ENCODE measurements at regions not wholly inside any gene's neighbourhood (a gene's known extent, or its start where the extent isn't known, plus 50 kb on each side); places are given as distances from the start of the nearest gene placed in this dataset.

DNA sequence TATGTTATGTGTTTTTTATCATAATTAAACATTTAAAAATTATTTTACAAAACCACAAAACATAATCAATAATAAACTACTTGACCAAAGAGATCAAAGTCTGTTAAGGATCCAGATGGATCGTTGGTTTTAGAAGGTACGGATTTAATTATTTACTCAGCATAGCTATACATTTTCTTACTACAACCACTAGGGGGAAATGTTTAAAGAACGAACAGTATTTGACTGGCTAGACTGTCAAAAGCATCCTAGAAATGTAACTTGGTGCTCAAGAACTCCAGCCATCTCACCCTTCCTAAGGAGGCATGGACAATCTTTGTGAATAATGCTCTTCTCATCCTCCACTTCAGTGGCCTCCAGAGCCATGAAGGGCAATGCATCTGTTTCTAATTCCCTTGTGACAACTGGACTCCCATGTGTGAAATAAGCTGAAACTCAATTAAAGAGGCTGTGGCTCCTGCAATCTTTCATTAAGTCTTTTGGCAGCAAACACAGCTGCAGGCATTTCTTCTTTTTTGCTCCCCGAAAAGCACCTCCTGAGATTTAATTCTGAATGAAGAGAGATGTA lies 94.7 kb upstream of the TUSC7 start:
- TF ChIP-seq POLR2A (IDR thresholded peaks at IDR 0.05; ENCODE audit: low read depth, low read length): no peak
- TF ChIP-seq TCF12 (IDR thresholded peaks at IDR 0.05; ENCODE audit: low read depth, low read length): no peak
- no peak for TF ChIP-seq SP1 (IDR thresholded peaks at IDR 0.05; ENCODE audit: low read depth, low read length)
- TF ChIP-seq CTCF (IDR thresholded peaks at IDR 0.05 in 2 of 3, conservative IDR thresholded peaks at IDR 0.05 in 1 of 3; ENCODE audit: control insufficient read depth in 2 of 3, extremely low read depth in 1 of 3, insufficient read depth in 1 of 3, low read depth in 3 of 3, low read length in 3 of 3): peak in 2 of 3 experiments; percentile 39 to 40; a peak in 4 of 6 replicates
- no peak for TF ChIP-seq EP300 (IDR thresholded peaks at IDR 0.05; ENCODE audit: borderline replicate concordance in 1 of 2, control insufficient read depth in 1 of 2, low read depth in 2 of 2, low read length in 2 of 2)
- TF ChIP-seq E2F4 (IDR thresholded peaks at IDR 0.05; ENCODE audit: low read depth, low read length): no peak
- TF ChIP-seq TCF7 (IDR thresholded peaks at IDR 0.05; ENCODE audit: borderline replicate concordance): no peak
- TF ChIP-seq TAF1 (IDR thresholded peaks at IDR 0.05; ENCODE audit: borderline replicate concordance, low read depth, low read length): no peak

All from GM12878 (cell line).